ENCODE measurements at regions not wholly inside any gene's neighbourhood (a gene's known extent, or its start where the extent isn't known, plus 50 kb on each side); places are given as distances from the start of the nearest gene placed in this dataset.
A peak's percentile ranks its signal among the peaks of the same experiment; 100 is the strongest.

DNA sequence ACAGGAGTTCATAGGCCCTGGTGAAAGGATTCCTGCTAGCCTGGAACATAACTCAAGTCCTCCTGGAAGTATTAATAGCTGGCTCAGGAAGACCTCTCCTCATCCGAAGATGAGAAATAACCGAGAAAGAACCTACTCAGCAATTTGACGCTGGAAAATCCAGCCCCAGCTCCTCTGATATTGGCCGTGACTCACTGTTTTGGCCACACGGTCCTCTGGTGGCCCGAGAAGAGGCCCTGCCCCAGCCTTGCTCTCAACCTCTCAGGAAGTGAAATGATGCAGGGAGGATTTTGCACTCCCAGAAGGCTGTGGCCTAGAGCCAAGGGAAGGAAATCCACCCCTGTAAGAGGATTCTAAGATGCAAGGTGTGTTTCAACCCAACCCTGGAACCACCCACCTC is 121.6 kb downstream of the MTPAP start:
- Histone ChIP-seq H3K27me3 (ENCODE audit: low read depth, low read length) (no peaks in the 10 kb centered on the region), H3K9me3 (ENCODE audit: control insufficient read depth in 1 of 2, low read length in 2 of 2) (no peaks in the 10 kb centered on the region), H3K27ac (ENCODE audit: low read length) (no peak overlapping the region), H3K4me1 (ENCODE audit: control insufficient read depth in 1 of 2, insufficient read depth in 2 of 2, low read length in 2 of 2) (no peaks in the 10 kb centered on the region), H3K4me3 (ENCODE audit: low read depth in 1 of 2, low read length in 2 of 2) (no peak overlapping the region), H3K36me3 (ENCODE audit: control insufficient read depth in 1 of 2, insufficient read depth in 2 of 2, low read length in 2 of 2) (no peaks in the 10 kb centered on the region)

GRCh38 chr10:30219971-30220751 is 128.9 kb downstream of the MTPAP start:
- Histone ChIP-seq H3K4me1 (ENCODE audit: control insufficient read depth in 1 of 2, insufficient read depth in 2 of 2, low read length in 2 of 2) (no peaks in the 10 kb centered on the region), H3K27ac (ENCODE audit: low read length) (no peak overlapping the region), H3K27me3 (ENCODE audit: low read depth, low read length) (no peaks in the 10 kb centered on the region), H3K4me3 (ENCODE audit: low read depth in 1 of 2, low read length in 2 of 2) (peak overlapping the region in 1 of 2 donors; percentile 33), H3K9me3 (ENCODE audit: control insufficient read depth in 1 of 2, low read length in 2 of 2) (no peaks in the 10 kb centered on the region), H3K36me3 (ENCODE audit: control insufficient read depth in 1 of 2, insufficient read depth in 2 of 2, low read length in 2 of 2) (no peaks in the 10 kb centered on the region)

GRCh38 chr10:30216821-30217220 is 132.3 kb downstream of the MTPAP start:
- no peak overlapping the region for H3K27ac ChIP-seq (ENCODE audit: low read length)

GRCh38 chr10:30215623-30216022 is 133.5 kb downstream of the MTPAP start:
- H3K4me1 ChIP-seq (ENCODE audit: control insufficient read depth in 1 of 2, insufficient read depth in 2 of 2, low read length in 2 of 2), result no peaks in the 10 kb centered on the region
- H3K9me3 ChIP-seq (ENCODE audit: control insufficient read depth in 1 of 2, low read length in 2 of 2), result no peaks in the 10 kb centered on the region
- H3K4me3 ChIP-seq (ENCODE audit: low read depth in 1 of 2, low read length in 2 of 2), result no peak overlapping the region
- no peaks in the 10 kb centered on the region for H3K36me3 ChIP-seq (ENCODE audit: control insufficient read depth in 1 of 2, insufficient read depth in 2 of 2, low read length in 2 of 2)
- H3K27ac ChIP-seq (ENCODE audit: low read length), result no peak overlapping the region
- H3K27me3 ChIP-seq (ENCODE audit: low read depth, low read length), result no peaks in the 10 kb centered on the region

More at GRCh38 chr10:30216821-30217220, 132.3 kb downstream of the MTPAP start:
- no peak overlapping the region for H3K4me3 ChIP-seq (ENCODE audit: low read depth in 1 of 2, low read length in 2 of 2)
- no peaks in the 10 kb centered on the region for H3K9me3 ChIP-seq (ENCODE audit: control insufficient read depth in 1 of 2, low read length in 2 of 2)
- no peaks in the 10 kb centered on the region for H3K4me1 ChIP-seq (ENCODE audit: control insufficient read depth in 1 of 2, insufficient read depth in 2 of 2, low read length in 2 of 2)
- no peaks in the 10 kb centered on the region for H3K36me3 ChIP-seq (ENCODE audit: control insufficient read depth in 1 of 2, insufficient read depth in 2 of 2, low read length in 2 of 2)
- no peaks in the 10 kb centered on the region for H3K27me3 ChIP-seq (ENCODE audit: low read depth, low read length)

GRCh38 chr10:30215141-30215540 is 133.9 kb downstream of the MTPAP start:
- no peaks in the 10 kb centered on the region for H3K36me3 ChIP-seq (ENCODE audit: control insufficient read depth in 1 of 2, insufficient read depth in 2 of 2, low read length in 2 of 2)
- no peaks in the 10 kb centered on the region for H3K27me3 ChIP-seq (ENCODE audit: low read depth, low read length)
- H3K27ac ChIP-seq (ENCODE audit: low read length), result no peak overlapping the region
- H3K4me3 ChIP-seq (ENCODE audit: low read depth in 1 of 2, low read length in 2 of 2), result no peak overlapping the region
- no peaks in the 10 kb centered on the region for H3K9me3 ChIP-seq (ENCODE audit: control insufficient read depth in 1 of 2, low read length in 2 of 2)
- H3K4me1 ChIP-seq (ENCODE audit: control insufficient read depth in 1 of 2, insufficient read depth in 2 of 2, low read length in 2 of 2), result no peaks in the 10 kb centered on the region

DNA sequence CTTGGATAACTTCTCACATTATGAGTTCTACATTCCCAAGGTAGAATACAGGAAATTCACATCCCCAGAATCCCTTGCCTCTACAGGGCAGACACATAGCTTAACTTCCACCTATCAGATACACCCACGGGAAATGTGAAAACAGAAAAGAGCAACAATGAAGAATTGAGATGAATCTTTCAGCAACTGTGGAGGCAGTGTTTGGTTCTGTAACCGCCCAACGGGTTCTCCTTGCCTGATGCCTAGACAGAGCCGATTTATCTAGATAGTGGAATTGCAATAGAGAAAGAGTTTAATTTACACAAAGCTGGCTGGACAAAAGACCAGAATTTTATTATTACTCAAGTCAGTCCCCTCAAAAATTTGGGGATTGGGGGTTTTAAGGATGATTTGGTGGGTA is 138.8 kb downstream of the MTPAP start:
- H3K27me3 ChIP-seq (ENCODE audit: low read depth, low read length), result no peaks in the 10 kb centered on the region
- no peak overlapping the region for H3K4me3 ChIP-seq (ENCODE audit: low read depth in 1 of 2, low read length in 2 of 2)
- H3K4me1 ChIP-seq (ENCODE audit: control insufficient read depth in 1 of 2, insufficient read depth in 2 of 2, low read length in 2 of 2), result no peaks in the 10 kb centered on the region
- no peaks in the 10 kb centered on the region for H3K36me3 ChIP-seq (ENCODE audit: control insufficient read depth in 1 of 2, insufficient read depth in 2 of 2, low read length in 2 of 2)
- no peaks in the 10 kb centered on the region for H3K9me3 ChIP-seq (ENCODE audit: control insufficient read depth in 1 of 2, low read length in 2 of 2)
- no peak overlapping the region for H3K27ac ChIP-seq (ENCODE audit: low read length)

GRCh38 chr10:30208330-30208729 is 140.7 kb downstream of the MTPAP start:
- H3K27ac ChIP-seq (ENCODE audit: low read length), result no peak overlapping the region
- peaks cover 0 to 3% of the 10 kb centered on the region in 2 donors for H3K9me3 ChIP-seq (ENCODE audit: control insufficient read depth in 1 of 2, low read length in 2 of 2)
- H3K4me3 ChIP-seq (ENCODE audit: low read depth in 1 of 2, low read length in 2 of 2), result no peak overlapping the region
- no peaks in the 10 kb centered on the region for H3K4me1 ChIP-seq (ENCODE audit: control insufficient read depth in 1 of 2, insufficient read depth in 2 of 2, low read length in 2 of 2)
- no peaks in the 10 kb centered on the region for H3K27me3 ChIP-seq (ENCODE audit: low read depth, low read length)
- H3K36me3 ChIP-seq (ENCODE audit: control insufficient read depth in 1 of 2, insufficient read depth in 2 of 2, low read length in 2 of 2), result no peaks in the 10 kb centered on the region

GRCh38 chr10:30207485-30208052 is 141.5 kb downstream of the MTPAP start:
- H3K27me3 ChIP-seq (ENCODE audit: low read depth, low read length), result no peaks in the 10 kb centered on the region
- no peak overlapping the region for H3K27ac ChIP-seq (ENCODE audit: low read length)
- no peaks in the 10 kb centered on the region for H3K4me1 ChIP-seq (ENCODE audit: control insufficient read depth in 1 of 2, insufficient read depth in 2 of 2, low read length in 2 of 2)
- no peaks in the 10 kb centered on the region for H3K36me3 ChIP-seq (ENCODE audit: control insufficient read depth in 1 of 2, insufficient read depth in 2 of 2, low read length in 2 of 2)
- no peak overlapping the region for H3K4me3 ChIP-seq (ENCODE audit: low read depth in 1 of 2, low read length in 2 of 2)
- H3K9me3 ChIP-seq (ENCODE audit: control insufficient read depth in 1 of 2, low read length in 2 of 2), result peaks cover 0 to 3% of the 10 kb centered on the region in 2 donors

DNA sequence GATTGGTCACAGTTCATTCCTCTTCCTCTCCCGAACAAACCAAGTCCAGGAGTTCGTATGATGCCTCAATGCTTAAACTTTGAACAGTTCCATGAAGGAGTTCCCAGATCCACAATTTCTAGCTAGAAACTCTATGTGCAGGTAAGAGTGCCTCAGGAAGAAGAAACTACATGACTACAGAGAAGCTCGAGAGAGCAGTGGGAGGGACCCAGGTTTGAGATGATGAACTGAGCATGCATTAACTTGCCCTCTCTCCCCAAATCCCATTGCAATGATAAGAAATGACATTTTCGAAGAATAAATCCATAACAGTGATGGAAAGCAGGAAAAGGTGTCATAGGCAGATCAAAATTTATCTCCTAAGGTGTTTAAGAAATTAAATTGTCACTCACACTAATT is 140.6 kb upstream of the JCAD start:
- Histone ChIP-seq H3K9me3 (ENCODE audit: control insufficient read depth in 1 of 2, low read length in 2 of 2) (peaks cover 0 to 3% of the 10 kb centered on the region in 2 donors), H3K27ac (ENCODE audit: low read length) (no peak overlapping the region), H3K4me3 (ENCODE audit: low read depth in 1 of 2, low read length in 2 of 2) (no peak overlapping the region)

GRCh38 chr10:30199376-30200016 is 140.1 kb upstream of the JCAD start:
- Histone ChIP-seq H3K4me1 (ENCODE audit: control insufficient read depth in 1 of 2, insufficient read depth in 2 of 2, low read length in 2 of 2) (no peaks in the 10 kb centered on the region), H3K27me3 (ENCODE audit: low read depth, low read length) (no peaks in the 10 kb centered on the region)

More for the DNA sequence above, 140.6 kb upstream of the JCAD start:
- Histone ChIP-seq H3K36me3 (ENCODE audit: control insufficient read depth in 1 of 2, insufficient read depth in 2 of 2, low read length in 2 of 2) (no peaks in the 10 kb centered on the region), H3K4me1 (ENCODE audit: control insufficient read depth in 1 of 2, insufficient read depth in 2 of 2, low read length in 2 of 2) (no peaks in the 10 kb centered on the region), H3K27me3 (ENCODE audit: low read depth, low read length) (no peaks in the 10 kb centered on the region)

DNA sequence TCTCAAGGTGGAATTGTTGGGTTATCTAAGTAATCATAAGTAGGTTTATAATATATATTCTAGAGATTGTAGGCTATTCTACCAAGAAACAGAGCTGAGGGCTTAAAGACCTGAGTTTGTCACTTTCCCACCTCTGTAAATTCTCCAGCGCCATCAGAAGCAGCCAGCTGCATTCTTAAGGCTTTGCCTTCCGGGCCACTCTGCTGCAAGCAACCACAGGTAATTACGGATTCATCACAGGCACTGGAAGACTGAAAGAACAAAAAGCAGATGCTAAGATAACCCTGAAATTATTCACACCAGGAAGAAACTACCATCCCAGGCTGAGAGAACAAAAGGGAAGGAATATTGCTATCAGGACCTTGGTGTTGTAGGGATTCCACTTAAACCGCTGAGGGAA is 137.8 kb upstream of the JCAD start:
- Histone ChIP-seq H3K4me3 (ENCODE audit: low read depth in 1 of 2, low read length in 2 of 2) (no peak overlapping the region), H3K36me3 (ENCODE audit: control insufficient read depth in 1 of 2, insufficient read depth in 2 of 2, low read length in 2 of 2) (no peaks in the 10 kb centered on the region), H3K4me1 (ENCODE audit: control insufficient read depth in 1 of 2, insufficient read depth in 2 of 2, low read length in 2 of 2) (no peaks in the 10 kb centered on the region), H3K9me3 (ENCODE audit: control insufficient read depth in 1 of 2, low read length in 2 of 2) (no peaks in the 10 kb centered on the region), H3K27me3 (ENCODE audit: low read depth, low read length) (no peaks in the 10 kb centered on the region), H3K27ac (ENCODE audit: low read length) (no peak overlapping the region)

More at GRCh38 chr10:30199376-30200016, 140.1 kb upstream of the JCAD start:
- Histone ChIP-seq H3K36me3 (ENCODE audit: control insufficient read depth in 1 of 2, insufficient read depth in 2 of 2, low read length in 2 of 2) (no peaks in the 10 kb centered on the region), H3K27ac (ENCODE audit: low read length) (no peak overlapping the region), H3K4me3 (ENCODE audit: low read depth in 1 of 2, low read length in 2 of 2) (no peak overlapping the region), H3K9me3 (ENCODE audit: control insufficient read depth in 1 of 2, low read length in 2 of 2) (peaks cover 0 to 3% of the 10 kb centered on the region in 2 donors)

All from muscle layer of duodenum (tissue), 2 donors.